WTC11 (cell line): ENCODE measurements at regions not wholly inside any gene's neighbourhood (a gene's known extent, or its start where the extent isn't known, plus 50 kb on each side); places are given as distances from the start of the nearest gene placed in this dataset.

Source experiments
- ATAC-seq: fragments of 200-7000 bp; cut with Tn5 transposase; 2 replicates; pipeline ENCODE4 v1.10.0; 2021; ENCODE audit warnings: mild to moderate bottlenecking, moderate library complexity
- CTCF ChIA-PET: fragments of 300-600 bp; sonication (Branson Sonifier 250); formaldehyde crosslinking; loops from one replicate; lab custom pipeline; 2021; ENCODE audit warnings: antibody characterized with exemption; lab: Charles Lee
- POLR2A ChIA-PET: fragments of 350-600 bp; sonication (Branson Sonifier 250); formaldehyde crosslinking; loops from one replicate; lab custom pipeline; 2021; ENCODE audit warnings: antibody characterized with exemption; lab: Charles Lee
- DNase-seq: peaks from one replicate; pipeline ENCODE4 v3.0.0; 2021; ENCODE audit warnings: low spot score
- H3K27ac Mint-ChIP-seq: 2 replicates; pipeline ENCODE4 v1.8.0; 2021; ENCODE audit warnings: mixed read lengths
- H3K27me3 Mint-ChIP-seq: 2 replicates; pipeline ENCODE4 v1.8.0; 2021; ENCODE audit warnings: low read depth, mild to moderate bottlenecking, moderate library complexity, mixed read lengths
- H3K36me3 Mint-ChIP-seq: 2 replicates; pipeline ENCODE4 v1.8.0; 2021; ENCODE audit warnings: mixed read lengths
- H3K4me1 Mint-ChIP-seq: 2 replicates; pipeline ENCODE4 v1.8.0; 2022; ENCODE audit warnings: mixed read lengths
- H3K4me3 Mint-ChIP-seq: 2 replicates; pipeline ENCODE4 v1.8.0; 2021; ENCODE audit warnings: mild to moderate bottlenecking, moderate library complexity, mixed read lengths
- H3K9me3 Mint-ChIP-seq: 2 replicates; pipeline ENCODE4 v1.8.0; 2021; ENCODE audit warnings: mixed read lengths
- FOXK1 ChIP-seq: sonication (generic); formaldehyde crosslinking; IDR thresholded peaks from 2 replicates; pipeline ENCODE4 v1.8.0; 2022; ENCODE audit warnings: mild to moderate bottlenecking, moderate library complexity, missing genetic modification reagents
- NFATC4 ChIP-seq: fragments of 250-450 bp; sonication (Bioruptor Pico); IDR thresholded peaks from 2 replicates; pipeline ENCODE4 v1.9.0; 2021; ENCODE audit warnings: mild to moderate bottlenecking
- NFYB ChIP-seq: sonication (generic); formaldehyde crosslinking; conservative IDR thresholded peaks from 2 replicates; pipeline ENCODE4 v1.8.0; 2022; ENCODE audit warnings: low read depth, missing genetic modification reagents
- TEAD1 ChIP-seq: sonication (generic); formaldehyde crosslinking; IDR thresholded peaks from 2 replicates; pipeline ENCODE4 v1.8.0; 2022; ENCODE audit warnings: mild to moderate bottlenecking, missing genetic modification reagents
- ZNF232 ChIP-seq: sonication (generic); formaldehyde crosslinking; IDR thresholded peaks from 2 replicates; pipeline ENCODE4 v1.8.0; 2022; ENCODE audit warnings: mild to moderate bottlenecking, missing genetic modification reagents
- TF ChIP-seq, protein P1 (sequence below): sonication (generic); formaldehyde crosslinking; IDR thresholded peaks from 2 replicates; pipeline ENCODE4 v1.8.1; 2023; ENCODE audit warnings: mild to moderate bottlenecking, missing genetic modification reagents
- TF ChIP-seq, protein P2 (sequence below): sonication (generic); formaldehyde crosslinking; IDR thresholded peaks from 2 replicates; pipeline ENCODE4 v1.8.1; 2023; ENCODE audit warnings: mild to moderate bottlenecking, missing genetic modification reagents, moderate library complexity
- TF ChIP-seq, protein P3 (sequence below): sonication (generic); formaldehyde crosslinking; IDR thresholded peaks from 2 replicates; pipeline ENCODE4 v1.8.1; 2022; ENCODE audit warnings: mild to moderate bottlenecking, missing genetic modification reagents, moderate library complexity, borderline replicate concordance
- TF ChIP-seq, protein P4 (sequence below): sonication (generic); formaldehyde crosslinking; IDR thresholded peaks from 2 replicates; pipeline ENCODE4 v1.8.0; 2022; ENCODE audit warnings: missing genetic modification reagents
- TF ChIP-seq, protein P5 (sequence below): sonication (generic); formaldehyde crosslinking; IDR thresholded peaks from 2 replicates; pipeline ENCODE4 v1.8.0; 2022; ENCODE audit warnings: mild to moderate bottlenecking, missing genetic modification reagents
- TF ChIP-seq, protein P6 (sequence below): sonication (generic); formaldehyde crosslinking; IDR thresholded peaks from 2 replicates; pipeline ENCODE4 v1.8.1; 2023; ENCODE audit warnings: mild to moderate bottlenecking, moderate library complexity, missing genetic modification reagents
- TF ChIP-seq, protein P7 (sequence below): sonication (generic); formaldehyde crosslinking; IDR thresholded peaks from 2 replicates; pipeline ENCODE4 v1.8.0; 2022; ENCODE audit warnings: mild to moderate bottlenecking, missing genetic modification reagents

DNA sequence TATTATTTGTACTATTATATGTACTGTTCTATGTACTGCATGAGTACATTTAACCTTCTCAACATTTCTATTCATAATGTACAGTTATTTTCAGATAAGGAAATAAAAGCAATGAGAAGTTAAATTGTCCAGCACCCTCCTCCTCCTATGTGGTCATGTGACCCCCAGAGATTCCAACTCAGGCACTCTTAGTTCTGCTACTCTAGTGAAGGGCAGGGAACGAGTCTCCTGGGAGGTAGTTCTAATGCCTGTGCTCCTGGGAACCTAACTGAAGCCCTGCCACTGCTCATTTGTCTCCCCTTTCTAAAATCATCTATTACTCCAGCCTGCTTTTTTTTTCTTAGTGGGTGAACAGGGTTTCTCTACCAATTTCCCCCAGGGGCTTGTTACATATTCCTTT, 105.9 kb upstream of the GPRIN3 start:
- POLR2A ChIA-PET: no interaction called here
- peaks cover 12% of the 10 kb centered on the region for H3K4me1 Mint-ChIP-seq
- H3K27ac Mint-ChIP-seq: no peak overlapping the region
- H3K4me3 Mint-ChIP-seq: no peak overlapping the region
- no peaks in the 10 kb centered on the region for H3K36me3 Mint-ChIP-seq
- TF ChIP-seq, protein P1, sequence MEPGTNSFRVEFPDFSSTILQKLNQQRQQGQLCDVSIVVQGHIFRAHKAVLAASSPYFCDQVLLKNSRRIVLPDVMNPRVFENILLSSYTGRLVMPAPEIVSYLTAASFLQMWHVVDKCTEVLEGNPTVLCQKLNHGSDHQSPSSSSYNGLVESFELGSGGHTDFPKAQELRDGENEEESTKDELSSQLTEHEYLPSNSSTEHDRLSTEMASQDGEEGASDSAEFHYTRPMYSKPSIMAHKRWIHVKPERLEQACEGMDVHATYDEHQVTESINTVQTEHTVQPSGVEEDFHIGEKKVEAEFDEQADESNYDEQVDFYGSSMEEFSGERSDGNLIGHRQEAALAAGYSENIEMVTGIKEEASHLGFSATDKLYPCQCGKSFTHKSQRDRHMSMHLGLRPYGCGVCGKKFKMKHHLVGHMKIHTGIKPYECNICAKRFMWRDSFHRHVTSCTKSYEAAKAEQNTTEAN (CRISPR knock-in tag): no peak
- TF ChIP-seq, protein P2, sequence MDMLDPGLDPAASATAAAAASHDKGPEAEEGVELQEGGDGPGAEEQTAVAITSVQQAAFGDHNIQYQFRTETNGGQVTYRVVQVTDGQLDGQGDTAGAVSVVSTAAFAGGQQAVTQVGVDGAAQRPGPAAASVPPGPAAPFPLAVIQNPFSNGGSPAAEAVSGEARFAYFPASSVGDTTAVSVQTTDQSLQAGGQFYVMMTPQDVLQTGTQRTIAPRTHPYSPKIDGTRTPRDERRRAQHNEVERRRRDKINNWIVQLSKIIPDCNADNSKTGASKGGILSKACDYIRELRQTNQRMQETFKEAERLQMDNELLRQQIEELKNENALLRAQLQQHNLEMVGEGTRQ (CRISPR knock-in tag): peak; percentile 35; the same call in 1 of the 2 replicates
- CTCF ChIA-PET: no interaction called here
- H3K9me3 Mint-ChIP-seq: no peaks in the 10 kb centered on the region
- ATAC-seq (no peak), DNase-seq (no peak)
- peaks cover 32% of the 10 kb centered on the region for H3K27me3 Mint-ChIP-seq

DNA sequence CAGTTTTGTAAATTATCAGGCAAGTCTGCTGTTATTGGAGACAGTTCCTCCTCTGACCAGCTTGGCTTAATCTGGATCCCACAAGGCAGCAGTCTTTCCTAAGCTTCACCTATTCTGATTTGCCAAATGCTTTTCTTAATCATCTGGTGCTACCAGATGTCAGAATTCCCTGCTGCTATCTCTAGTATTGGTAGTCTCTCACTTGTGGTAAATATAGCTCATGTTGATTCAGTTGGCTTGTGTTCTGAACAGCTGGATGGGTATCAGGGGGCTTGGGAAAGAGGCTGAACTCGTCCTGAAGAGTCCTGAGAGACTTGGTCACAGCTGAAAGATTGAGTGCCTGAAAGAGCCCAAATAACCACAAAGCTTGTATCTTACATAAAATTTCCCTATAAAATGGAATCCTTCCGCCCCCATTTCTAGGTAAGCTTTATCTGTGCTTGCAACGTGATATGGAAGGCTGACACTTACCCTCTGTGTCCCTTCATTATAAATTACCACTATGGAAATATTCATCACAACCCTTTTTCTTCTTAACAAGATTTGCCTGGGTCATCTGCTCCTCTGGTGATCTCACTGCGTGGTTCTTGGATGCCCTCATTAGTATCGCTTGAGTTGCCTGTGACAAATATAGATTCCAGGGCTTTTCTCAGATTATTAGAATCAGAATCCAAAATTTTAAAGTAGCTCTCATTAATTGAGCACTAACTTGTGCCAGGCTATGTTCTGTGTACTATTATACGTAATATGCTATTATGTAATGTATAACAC, 104.1 kb upstream of the GPRIN3 start:
- H3K4me1 Mint-ChIP-seq: peaks cover 12% of the 10 kb centered on the region
- DNase-seq: no peak
- H3K4me3 Mint-ChIP-seq: no peak overlapping the region
- POLR2A ChIA-PET: interaction anchor here (0.6 kb wide), 1 partner anchor 46 kb away, joined by 3 read pairs; no protein-coding TSS in a partner anchor
- H3K27me3 Mint-ChIP-seq: peaks cover 14% of the 10 kb centered on the region
- no peak overlapping the region for H3K27ac Mint-ChIP-seq
- H3K36me3 Mint-ChIP-seq: no peaks in the 10 kb centered on the region
- CTCF ChIA-PET: no interaction called here
- peaks cover 3% of the 10 kb centered on the region; the same call in 1 of the 2 replicates for H3K9me3 Mint-ChIP-seq
- ATAC-seq: no peak
- TF ChIP-seq, protein P3, sequence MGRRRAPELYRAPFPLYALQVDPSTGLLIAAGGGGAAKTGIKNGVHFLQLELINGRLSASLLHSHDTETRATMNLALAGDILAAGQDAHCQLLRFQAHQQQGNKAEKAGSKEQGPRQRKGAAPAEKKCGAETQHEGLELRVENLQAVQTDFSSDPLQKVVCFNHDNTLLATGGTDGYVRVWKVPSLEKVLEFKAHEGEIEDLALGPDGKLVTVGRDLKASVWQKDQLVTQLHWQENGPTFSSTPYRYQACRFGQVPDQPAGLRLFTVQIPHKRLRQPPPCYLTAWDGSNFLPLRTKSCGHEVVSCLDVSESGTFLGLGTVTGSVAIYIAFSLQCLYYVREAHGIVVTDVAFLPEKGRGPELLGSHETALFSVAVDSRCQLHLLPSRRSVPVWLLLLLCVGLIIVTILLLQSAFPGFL (CRISPR knock-in tag): no peak
- TF ChIP-seq TEAD1: no peak
- TF ChIP-seq, protein P2 (CRISPR knock-in tag): no peak
- TF ChIP-seq, protein P4, sequence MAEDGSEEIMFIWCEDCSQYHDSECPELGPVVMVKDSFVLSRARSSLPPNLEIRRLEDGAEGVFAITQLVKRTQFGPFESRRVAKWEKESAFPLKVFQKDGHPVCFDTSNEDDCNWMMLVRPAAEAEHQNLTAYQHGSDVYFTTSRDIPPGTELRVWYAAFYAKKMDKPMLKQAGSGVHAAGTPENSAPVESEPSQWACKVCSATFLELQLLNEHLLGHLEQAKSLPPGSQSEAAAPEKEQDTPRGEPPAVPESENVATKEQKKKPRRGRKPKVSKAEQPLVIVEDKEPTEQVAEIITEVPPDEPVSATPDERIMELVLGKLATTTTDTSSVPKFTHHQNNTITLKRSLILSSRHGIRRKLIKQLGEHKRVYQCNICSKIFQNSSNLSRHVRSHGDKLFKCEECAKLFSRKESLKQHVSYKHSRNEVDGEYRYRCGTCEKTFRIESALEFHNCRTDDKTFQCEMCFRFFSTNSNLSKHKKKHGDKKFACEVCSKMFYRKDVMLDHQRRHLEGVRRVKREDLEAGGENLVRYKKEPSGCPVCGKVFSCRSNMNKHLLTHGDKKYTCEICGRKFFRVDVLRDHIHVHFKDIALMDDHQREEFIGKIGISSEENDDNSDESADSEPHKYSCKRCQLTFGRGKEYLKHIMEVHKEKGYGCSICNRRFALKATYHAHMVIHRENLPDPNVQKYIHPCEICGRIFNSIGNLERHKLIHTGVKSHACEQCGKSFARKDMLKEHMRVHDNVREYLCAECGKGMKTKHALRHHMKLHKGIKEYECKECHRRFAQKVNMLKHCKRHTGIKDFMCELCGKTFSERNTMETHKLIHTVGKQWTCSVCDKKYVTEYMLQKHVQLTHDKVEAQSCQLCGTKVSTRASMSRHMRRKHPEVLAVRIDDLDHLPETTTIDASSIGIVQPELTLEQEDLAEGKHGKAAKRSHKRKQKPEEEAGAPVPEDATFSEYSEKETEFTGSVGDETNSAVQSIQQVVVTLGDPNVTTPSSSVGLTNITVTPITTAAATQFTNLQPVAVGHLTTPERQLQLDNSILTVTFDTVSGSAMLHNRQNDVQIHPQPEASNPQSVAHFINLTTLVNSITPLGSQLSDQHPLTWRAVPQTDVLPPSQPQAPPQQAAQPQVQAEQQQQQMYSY (CRISPR knock-in tag): no peak
- TF ChIP-seq, protein P5, sequence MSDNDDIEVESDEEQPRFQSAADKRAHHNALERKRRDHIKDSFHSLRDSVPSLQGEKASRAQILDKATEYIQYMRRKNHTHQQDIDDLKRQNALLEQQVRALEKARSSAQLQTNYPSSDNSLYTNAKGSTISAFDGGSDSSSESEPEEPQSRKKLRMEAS (CRISPR knock-in tag): no peak
- no peak for TF ChIP-seq NFYB (CRISPR knock-in tag)
- TF ChIP-seq, protein P6, sequence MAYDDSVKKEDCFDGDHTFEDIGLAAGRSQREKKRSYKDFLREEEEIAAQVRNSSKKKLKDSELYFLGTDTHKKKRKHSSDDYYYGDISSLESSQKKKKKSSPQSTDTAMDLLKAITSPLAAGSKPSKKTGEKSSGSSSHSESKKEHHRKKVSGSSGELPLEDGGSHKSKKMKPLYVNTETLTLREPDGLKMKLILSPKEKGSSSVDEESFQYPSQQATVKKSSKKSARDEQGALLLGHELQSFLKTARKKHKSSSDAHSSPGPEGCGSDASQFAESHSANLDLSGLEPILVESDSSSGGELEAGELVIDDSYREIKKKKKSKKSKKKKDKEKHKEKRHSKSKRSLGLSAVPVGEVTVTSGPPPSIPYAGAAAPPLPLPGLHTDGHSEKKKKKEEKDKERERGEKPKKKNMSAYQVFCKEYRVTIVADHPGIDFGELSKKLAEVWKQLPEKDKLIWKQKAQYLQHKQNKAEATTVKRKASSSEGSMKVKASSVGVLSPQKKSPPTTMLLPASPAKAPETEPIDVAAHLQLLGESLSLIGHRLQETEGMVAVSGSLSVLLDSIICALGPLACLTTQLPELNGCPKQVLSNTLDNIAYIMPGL (CRISPR knock-in tag): no peak
- TF ChIP-seq, protein P1 (CRISPR knock-in tag): no peak
- TF ChIP-seq NFATC4: no peak
- TF ChIP-seq FOXK1 (CRISPR knock-in tag): no peak
- TF ChIP-seq, protein P7, sequence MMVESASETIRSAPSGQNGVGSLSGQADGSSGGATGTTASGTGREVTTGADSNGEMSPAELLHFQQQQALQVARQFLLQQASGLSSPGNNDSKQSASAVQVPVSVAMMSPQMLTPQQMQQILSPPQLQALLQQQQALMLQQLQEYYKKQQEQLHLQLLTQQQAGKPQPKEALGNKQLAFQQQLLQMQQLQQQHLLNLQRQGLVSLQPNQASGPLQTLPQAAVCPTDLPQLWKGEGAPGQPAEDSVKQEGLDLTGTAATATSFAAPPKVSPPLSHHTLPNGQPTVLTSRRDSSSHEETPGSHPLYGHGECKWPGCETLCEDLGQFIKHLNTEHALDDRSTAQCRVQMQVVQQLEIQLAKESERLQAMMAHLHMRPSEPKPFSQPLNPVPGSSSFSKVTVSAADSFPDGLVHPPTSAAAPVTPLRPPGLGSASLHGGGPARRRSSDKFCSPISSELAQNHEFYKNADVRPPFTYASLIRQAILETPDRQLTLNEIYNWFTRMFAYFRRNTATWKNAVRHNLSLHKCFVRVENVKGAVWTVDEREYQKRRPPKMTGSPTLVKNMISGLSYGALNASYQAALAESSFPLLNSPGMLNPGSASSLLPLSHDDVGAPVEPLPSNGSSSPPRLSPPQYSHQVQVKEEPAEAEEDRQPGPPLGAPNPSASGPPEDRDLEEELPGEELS (CRISPR knock-in tag): no peak
- no peak for TF ChIP-seq ZNF232
- TF ChIP-seq, all 79 proteins: peak for 0
